ENCODE measurements at regions not wholly inside any gene's neighbourhood (a gene's known extent, or its start where the extent isn't known, plus 50 kb on each side); places are given as distances from the start of the nearest gene placed in this dataset.
A peak's percentile ranks its signal among the peaks of the same experiment; 100 is the strongest.
"Not testable (repeated sequence)": the region's sequence is repeated elsewhere in the genome, so short reads cannot be mapped to it uniquely, and the experiment has no call there.

DNA sequence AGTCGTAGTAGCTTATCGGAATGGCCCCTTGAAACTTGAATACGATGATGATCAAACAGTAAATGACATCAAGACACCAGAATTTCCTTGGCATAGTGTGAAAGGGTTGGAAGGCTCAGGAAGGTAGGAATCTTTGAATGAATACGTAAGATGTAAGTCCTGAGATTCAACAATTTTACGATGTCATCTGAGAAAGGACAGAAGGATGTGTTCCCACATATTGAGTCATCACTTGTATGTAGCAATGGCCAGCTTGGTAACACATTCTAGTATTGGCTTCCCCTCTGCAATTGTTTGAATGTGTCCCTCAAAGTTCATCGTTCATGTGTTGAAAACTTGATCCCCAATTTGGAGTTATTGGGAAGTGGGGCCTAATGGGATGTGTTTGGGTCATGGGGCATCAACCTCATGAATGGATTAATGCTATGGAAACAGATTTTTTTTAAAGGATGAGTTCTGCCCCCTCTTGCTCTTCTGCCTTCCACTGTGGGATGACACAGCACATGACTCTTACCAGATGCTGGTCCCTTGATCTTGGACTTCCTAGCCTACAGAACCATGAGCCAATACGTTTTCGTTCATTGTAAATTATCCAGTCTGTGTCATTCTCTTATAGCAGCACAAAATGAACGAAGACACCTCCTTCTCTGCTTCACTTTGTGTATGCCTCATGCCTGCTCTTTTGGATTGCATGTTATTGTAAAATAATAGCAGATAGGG, 284.6 kb downstream of the BCAT1 start:
- peak in 1 of 2 donors; percentile 20 for DNase-seq
- H2AK5ac ChIP-seq (ENCODE audit: low read length) = no peak overlapping the region
- no peaks in the 10 kb centered on the region for H3K79me1 ChIP-seq (ENCODE audit: low read length)
- H3K4me1 ChIP-seq (ENCODE audit: control insufficient read depth in 1 of 2, insufficient read depth in 2 of 2, low read length in 2 of 2) = no peaks in the 10 kb centered on the region
- no peak overlapping the region for H2AFZ ChIP-seq (ENCODE audit: insufficient read depth, low read length, poor library complexity)
- no peak overlapping the region for H3K4ac ChIP-seq (ENCODE audit: low read depth, low read length)
- no peak overlapping the region for H4K91ac ChIP-seq (ENCODE audit: low read depth, low read length)
- no CpG with 5 or more reads among the region's 9 CpGs for WGBS (ENCODE audit: extremely low coverage, insufficient coverage, insufficient read length)
- no peak overlapping the region for H2BK12ac ChIP-seq (ENCODE audit: low read length)
- H3K79me2 ChIP-seq (ENCODE audit: control insufficient read depth, insufficient read depth, low read length, poor library complexity) = no peaks in the 10 kb centered on the region
- no peak overlapping the region for H3K14ac ChIP-seq (ENCODE audit: low read length)
- no peaks in the 10 kb centered on the region for H3K9me3 ChIP-seq (ENCODE audit: insufficient read depth, low read depth, low read length)
- no peak overlapping the region for H4K8ac ChIP-seq (ENCODE audit: low read depth, low read length)
- H3K23ac ChIP-seq (ENCODE audit: low read length) = no peak overlapping the region
- H3K4me2 ChIP-seq (ENCODE audit: low read length) = no peak overlapping the region
- no peak overlapping the region for H2BK120ac ChIP-seq (ENCODE audit: insufficient read depth, low read length, poor library complexity)
- no peak overlapping the region for H3K4me3 ChIP-seq (ENCODE audit: low read depth, low read length)
- H2BK5ac ChIP-seq (ENCODE audit: low read depth, low read length, poor library complexity) = no peak overlapping the region
- H3K36me3 ChIP-seq (ENCODE audit: control insufficient read depth in 1 of 2, insufficient read depth in 2 of 2, low read length in 2 of 2) = no peaks in the 10 kb centered on the region
- H4K12ac ChIP-seq (ENCODE audit: low read depth, low read length) = no peak overlapping the region
- no peak overlapping the region for H3K27ac ChIP-seq (ENCODE audit: low read depth, low read length)
- H3K18ac ChIP-seq (ENCODE audit: low read length) = no peak overlapping the region
- H3K9ac ChIP-seq (ENCODE audit: low read length) = no peak overlapping the region
- H3K27me3 ChIP-seq (ENCODE audit: insufficient read depth, low read length) = no peaks in the 10 kb centered on the region

DNA sequence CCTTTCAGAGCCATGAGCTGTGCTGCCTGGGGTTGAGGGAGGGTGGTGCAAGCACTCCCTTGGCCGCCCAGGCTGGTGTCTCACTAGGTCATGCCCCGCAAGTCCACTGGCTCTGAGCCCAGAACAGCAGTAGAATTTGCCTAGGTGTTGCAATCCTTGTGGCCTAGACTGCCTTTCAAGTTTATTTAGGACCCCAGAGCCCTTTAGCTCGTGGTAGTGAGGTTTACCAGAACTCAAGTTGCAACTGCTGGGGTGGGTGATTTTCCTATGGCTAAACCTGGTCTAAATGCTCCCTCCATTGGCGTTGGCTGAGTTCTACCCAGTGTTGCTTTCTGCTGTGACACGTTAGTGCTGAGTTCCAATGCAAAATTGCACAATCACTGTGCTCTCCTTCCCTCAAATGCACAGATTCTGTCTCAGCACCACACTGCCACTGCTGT, 287.2 kb downstream of the BCAT1 start:
- no CpG with 5 or more reads among the region's 5 CpGs for WGBS (ENCODE audit: extremely low coverage, insufficient coverage, insufficient read length)

DNA sequence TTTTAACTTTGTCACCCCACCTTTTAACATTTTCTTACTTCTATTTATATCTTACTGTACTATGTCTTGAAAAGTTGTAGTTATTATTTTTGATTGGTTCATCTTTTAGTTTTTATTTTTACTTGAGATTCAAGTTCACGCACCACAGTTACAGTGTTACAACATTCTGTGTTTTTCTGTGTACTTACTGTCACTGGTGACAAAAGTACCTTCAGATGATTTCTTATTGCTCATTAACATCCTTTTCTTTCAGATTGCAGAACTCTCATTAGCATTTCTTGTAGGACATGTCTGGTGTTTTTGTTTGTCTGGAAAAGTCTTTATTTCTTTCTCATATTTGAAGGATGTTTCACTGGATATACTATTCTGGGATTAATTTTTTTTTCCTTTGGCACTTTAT, 289.9 kb downstream of the BCAT1 start:
- no peak overlapping the region for H2BK12ac ChIP-seq (ENCODE audit: low read length)
- no peaks in the 10 kb centered on the region for H3K4me1 ChIP-seq (ENCODE audit: control insufficient read depth in 1 of 2, insufficient read depth in 2 of 2, low read length in 2 of 2)
- H3K9ac ChIP-seq (ENCODE audit: low read length) = no peak overlapping the region
- no peak overlapping the region for H3K4ac ChIP-seq (ENCODE audit: low read depth, low read length)
- no peaks in the 10 kb centered on the region for H3K79me1 ChIP-seq (ENCODE audit: low read length)
- H3K36me3 ChIP-seq (ENCODE audit: control insufficient read depth in 1 of 2, insufficient read depth in 2 of 2, low read length in 2 of 2) = no peaks in the 10 kb centered on the region
- no peak overlapping the region for H3K27ac ChIP-seq (ENCODE audit: low read depth, low read length)
- no peak overlapping the region for H3K4me2 ChIP-seq (ENCODE audit: low read length)
- no peak overlapping the region for H3K23ac ChIP-seq (ENCODE audit: low read length)
- H2BK120ac ChIP-seq (ENCODE audit: insufficient read depth, low read length, poor library complexity) = no peak overlapping the region
- no CpG with 5 or more reads among the region's 1 CpG for WGBS (ENCODE audit: extremely low coverage, insufficient coverage, insufficient read length)
- no peaks in the 10 kb centered on the region for H3K27me3 ChIP-seq (ENCODE audit: insufficient read depth, low read length)
- H4K8ac ChIP-seq (ENCODE audit: low read depth, low read length) = no peak overlapping the region
- no peaks in the 10 kb centered on the region for H3K9me3 ChIP-seq (ENCODE audit: insufficient read depth, low read depth, low read length)
- no peak overlapping the region for H4K12ac ChIP-seq (ENCODE audit: low read depth, low read length)
- no peak overlapping the region for H2AK5ac ChIP-seq (ENCODE audit: low read length)
- H3K18ac ChIP-seq (ENCODE audit: low read length) = no peak overlapping the region
- no peak overlapping the region for H2AFZ ChIP-seq (ENCODE audit: insufficient read depth, low read length, poor library complexity)
- no peak overlapping the region for H3K14ac ChIP-seq (ENCODE audit: low read length)
- no peak overlapping the region for H4K91ac ChIP-seq (ENCODE audit: low read depth, low read length)
- H3K79me2 ChIP-seq (ENCODE audit: control insufficient read depth, insufficient read depth, low read length, poor library complexity) = no peaks in the 10 kb centered on the region
- H2BK5ac ChIP-seq (ENCODE audit: low read depth, low read length, poor library complexity) = no peak overlapping the region
- H3K4me3 ChIP-seq (ENCODE audit: low read depth, low read length) = no peak overlapping the region
- DNase-seq = no peak

More for the DNA sequence above, 287.2 kb downstream of the BCAT1 start:
- Histone ChIP-seq H3K79me2 (ENCODE audit: control insufficient read depth, insufficient read depth, low read length, poor library complexity) (no peaks in the 10 kb centered on the region), H2AK5ac (ENCODE audit: low read length) (no peak overlapping the region), H3K79me1 (ENCODE audit: low read length) (no peaks in the 10 kb centered on the region), H3K9me3 (ENCODE audit: insufficient read depth, low read depth, low read length) (no peaks in the 10 kb centered on the region), H3K4ac (ENCODE audit: low read depth, low read length) (no peak overlapping the region), H2BK12ac (ENCODE audit: low read length) (no peak overlapping the region), H2BK5ac (ENCODE audit: low read depth, low read length, poor library complexity) (no peak overlapping the region), H3K27ac (ENCODE audit: low read depth, low read length) (no peak overlapping the region), H3K36me3 (ENCODE audit: control insufficient read depth in 1 of 2, insufficient read depth in 2 of 2, low read length in 2 of 2) (no peaks in the 10 kb centered on the region), H3K14ac (ENCODE audit: low read length) (no peak overlapping the region), H3K18ac (ENCODE audit: low read length) (no peak overlapping the region), H3K4me3 (ENCODE audit: low read depth, low read length) (no peak overlapping the region), H4K91ac (ENCODE audit: low read depth, low read length) (no peak overlapping the region), H4K8ac (ENCODE audit: low read depth, low read length) (no peak overlapping the region), H2AFZ (ENCODE audit: insufficient read depth, low read length, poor library complexity) (no peak overlapping the region), H3K27me3 (ENCODE audit: insufficient read depth, low read length) (no peaks in the 10 kb centered on the region), H2BK120ac (ENCODE audit: insufficient read depth, low read length, poor library complexity) (no peak overlapping the region), H4K12ac (ENCODE audit: low read depth, low read length) (no peak overlapping the region), H3K4me2 (ENCODE audit: low read length) (no peak overlapping the region), H3K23ac (ENCODE audit: low read length) (no peak overlapping the region), H3K4me1 (ENCODE audit: control insufficient read depth in 1 of 2, insufficient read depth in 2 of 2, low read length in 2 of 2) (no peaks in the 10 kb centered on the region), H3K9ac (ENCODE audit: low read length) (no peak overlapping the region)
- DNase-seq = peak in 1 of 2 donors; percentile 29

DNA sequence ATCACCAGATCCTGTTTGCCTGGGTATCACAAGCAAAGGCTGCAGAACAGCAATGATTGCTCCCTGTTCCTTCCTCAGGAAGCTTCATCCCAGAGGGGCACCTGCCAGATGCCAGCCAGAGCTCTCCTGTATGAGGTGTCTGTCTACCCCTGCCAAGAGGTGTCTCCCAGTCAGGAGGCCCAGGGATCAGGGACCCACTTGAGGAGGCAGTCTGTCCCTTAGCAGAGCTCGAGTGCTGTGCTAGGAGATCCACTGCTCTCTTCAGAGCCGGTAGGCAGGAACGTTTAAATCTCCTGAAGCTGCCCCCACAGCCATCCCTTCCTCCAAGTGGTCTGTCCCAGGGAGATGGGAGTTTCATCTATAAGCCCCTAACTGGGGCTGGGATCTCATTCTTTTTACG, 294.6 kb downstream of the BCAT1 start:
- H3K4me1 ChIP-seq (ENCODE audit: control insufficient read depth in 1 of 2, insufficient read depth in 2 of 2, low read length in 2 of 2); H4K8ac ChIP-seq (ENCODE audit: low read depth, low read length); H3K4ac ChIP-seq (ENCODE audit: low read depth, low read length); H3K79me1 ChIP-seq (ENCODE audit: low read length); H2BK12ac ChIP-seq (ENCODE audit: low read length); H3K27ac ChIP-seq (ENCODE audit: low read depth, low read length); H2BK5ac ChIP-seq (ENCODE audit: low read depth, low read length, poor library complexity); H3K23ac ChIP-seq (ENCODE audit: low read length); H2AFZ ChIP-seq (ENCODE audit: insufficient read depth, low read length, poor library complexity); H3K27me3 ChIP-seq (ENCODE audit: insufficient read depth, low read length); H3K79me2 ChIP-seq (ENCODE audit: control insufficient read depth, insufficient read depth, low read length, poor library complexity); H3K9me3 ChIP-seq (ENCODE audit: insufficient read depth, low read depth, low read length); H3K36me3 ChIP-seq (ENCODE audit: control insufficient read depth in 1 of 2, insufficient read depth in 2 of 2, low read length in 2 of 2); H3K9ac ChIP-seq (ENCODE audit: low read length); H2BK120ac ChIP-seq (ENCODE audit: insufficient read depth, low read length, poor library complexity); H3K4me2 ChIP-seq (ENCODE audit: low read length); H3K18ac ChIP-seq (ENCODE audit: low read length); H3K4me3 ChIP-seq (ENCODE audit: low read depth, low read length); H4K12ac ChIP-seq (ENCODE audit: low read depth, low read length); DNase-seq; H2AK5ac ChIP-seq (ENCODE audit: low read length); H4K91ac ChIP-seq (ENCODE audit: low read depth, low read length); H3K14ac ChIP-seq (ENCODE audit: low read length): not testable (repeated sequence)
- no CpG with 5 or more reads among the region's 4 CpGs for WGBS (ENCODE audit: extremely low coverage, insufficient coverage, insufficient read length)

Data from trophoblast cell (in vitro differentiated cells and primary cell).